BJ (cell line): ENCODE measurements at regions not wholly inside any gene's neighbourhood (a gene's known extent, or its start where the extent isn't known, plus 50 kb on each side); places are given as distances from the start of the nearest gene placed in this dataset.

Experiments
- CTCF ChIA-PET: fragments of 350-600 bp; formaldehyde crosslinking; extraction: SDS; loops from one replicate; lab custom pipeline; 2021; ENCODE audit warnings: antibody characterized with exemption, inconsistent platforms; lab: Yijun Ruan, JAX
- POLR2A ChIA-PET: fragments of 300-600 bp; sonication (Branson Sonifier 250); formaldehyde crosslinking; extraction: SDS; loops from one replicate; lab custom pipeline; 2021; ENCODE audit warnings: antibody characterized with exemption; lab: Charles Lee
- DNase-seq: peaks from one replicate; pipeline ENCODE4 v3.0.0-alpha.2; 2011; ENCODE audit warnings: low read depth
- H3K27me3 ChIP-seq: 2 replicates; pipeline ENCODE4 v1.6.0; 2011; ENCODE audit warnings: low read length; ENCODE audit not compliant: control insufficient read depth, insufficient read depth
- H3K36me3 ChIP-seq: 2 replicates; pipeline ENCODE4 v1.5.1; 2011; ENCODE audit warnings: low read length; ENCODE audit not compliant: control insufficient read depth, insufficient read depth
- H3K4me3 ChIP-seq: 2 replicates; pipeline ENCODE4 v1.5.1; 2011; ENCODE audit warnings: low read depth, mild to moderate bottlenecking, control low read depth, low read length
- TF ChIP-seq, protein P1 (sequence below): IDR thresholded peaks from 2 replicates; pipeline ENCODE4 v1.5.1; 2011; ENCODE audit warnings: low read depth, mild to moderate bottlenecking, control low read depth, inconsistent platforms, low read length, moderate library complexity; ENCODE audit not compliant: insufficient read depth

DNA sequence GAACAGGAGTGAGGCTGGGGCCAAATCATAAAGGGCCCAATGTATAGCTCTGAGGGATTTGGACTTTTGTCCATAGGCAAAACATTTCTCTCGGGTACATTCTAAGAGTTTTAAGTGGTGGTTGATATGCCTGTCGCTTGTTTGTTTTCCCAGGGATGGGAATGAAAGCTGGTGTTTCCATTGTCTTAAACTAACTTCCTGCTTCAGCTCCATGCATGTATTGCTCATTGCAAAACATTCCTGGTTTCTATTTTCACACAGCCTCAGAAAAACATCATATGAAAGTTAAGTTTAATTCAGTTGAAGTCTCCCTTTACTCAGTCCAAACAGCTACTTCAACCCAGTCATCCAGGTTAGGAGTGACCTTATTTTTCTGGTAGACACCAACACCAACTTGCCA lies 235.0 kb downstream of the ACTL7B start:
- ChIA-PET POLR2A (no interaction called here), CTCF (interaction anchor here (0.7 to 1.3 kb wide), 3 partner anchors 9 to 13 kb away, joined by 3 to 4 read pairs (median 3); no protein-coding TSS in a partner anchor)
- Histone ChIP-seq H3K4me3 (no peak overlapping the region), H3K27me3 (no peaks in the 10 kb centered on the region), H3K36me3 (no peaks in the 10 kb centered on the region)
- TF ChIP-seq, protein P1, sequence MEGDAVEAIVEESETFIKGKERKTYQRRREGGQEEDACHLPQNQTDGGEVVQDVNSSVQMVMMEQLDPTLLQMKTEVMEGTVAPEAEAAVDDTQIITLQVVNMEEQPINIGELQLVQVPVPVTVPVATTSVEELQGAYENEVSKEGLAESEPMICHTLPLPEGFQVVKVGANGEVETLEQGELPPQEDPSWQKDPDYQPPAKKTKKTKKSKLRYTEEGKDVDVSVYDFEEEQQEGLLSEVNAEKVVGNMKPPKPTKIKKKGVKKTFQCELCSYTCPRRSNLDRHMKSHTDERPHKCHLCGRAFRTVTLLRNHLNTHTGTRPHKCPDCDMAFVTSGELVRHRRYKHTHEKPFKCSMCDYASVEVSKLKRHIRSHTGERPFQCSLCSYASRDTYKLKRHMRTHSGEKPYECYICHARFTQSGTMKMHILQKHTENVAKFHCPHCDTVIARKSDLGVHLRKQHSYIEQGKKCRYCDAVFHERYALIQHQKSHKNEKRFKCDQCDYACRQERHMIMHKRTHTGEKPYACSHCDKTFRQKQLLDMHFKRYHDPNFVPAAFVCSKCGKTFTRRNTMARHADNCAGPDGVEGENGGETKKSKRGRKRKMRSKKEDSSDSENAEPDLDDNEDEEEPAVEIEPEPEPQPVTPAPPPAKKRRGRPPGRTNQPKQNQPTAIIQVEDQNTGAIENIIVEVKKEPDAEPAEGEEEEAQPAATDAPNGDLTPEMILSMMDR: no peak
- no peak for DNase-seq

DNA sequence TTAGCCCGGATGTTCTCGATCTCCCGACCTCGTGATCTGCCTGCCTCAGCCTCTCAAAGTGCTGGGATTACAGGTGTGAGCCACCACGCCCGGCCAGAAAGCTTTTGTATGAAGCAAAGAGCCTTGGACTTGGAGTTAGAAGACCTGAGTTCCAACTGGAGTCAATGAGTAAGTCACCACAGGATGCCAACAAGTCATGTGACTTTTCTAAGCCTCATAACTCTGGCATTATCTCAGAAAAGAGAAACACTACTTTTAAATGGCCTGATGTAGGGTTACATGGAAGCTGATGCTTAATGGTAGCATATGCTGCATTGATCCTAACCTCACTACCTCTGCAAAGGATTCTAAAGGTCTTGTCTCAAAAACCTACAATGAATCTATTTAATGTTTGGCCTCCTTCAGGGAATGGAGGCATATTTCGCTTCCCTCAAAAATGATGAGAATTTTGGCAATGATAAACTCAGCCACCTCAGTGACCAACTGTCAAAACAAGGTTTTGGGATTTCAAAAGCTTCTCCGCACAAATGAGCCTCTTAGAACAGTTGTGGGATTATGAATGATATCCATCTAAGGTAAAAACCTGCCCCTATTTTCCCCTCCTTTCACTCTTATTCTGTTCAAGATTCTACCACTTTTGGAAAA lies 236.8 kb downstream of the ACTL7B start:
- CTCF ChIA-PET: no interaction called here
- Histone ChIP-seq H3K4me3 (no peak overlapping the region), H3K27me3 (no peaks in the 10 kb centered on the region), H3K36me3 (no peaks in the 10 kb centered on the region)
- TF ChIP-seq, protein P1: no peak
- POLR2A ChIA-PET: no interaction called here
- no peak for DNase-seq

DNA sequence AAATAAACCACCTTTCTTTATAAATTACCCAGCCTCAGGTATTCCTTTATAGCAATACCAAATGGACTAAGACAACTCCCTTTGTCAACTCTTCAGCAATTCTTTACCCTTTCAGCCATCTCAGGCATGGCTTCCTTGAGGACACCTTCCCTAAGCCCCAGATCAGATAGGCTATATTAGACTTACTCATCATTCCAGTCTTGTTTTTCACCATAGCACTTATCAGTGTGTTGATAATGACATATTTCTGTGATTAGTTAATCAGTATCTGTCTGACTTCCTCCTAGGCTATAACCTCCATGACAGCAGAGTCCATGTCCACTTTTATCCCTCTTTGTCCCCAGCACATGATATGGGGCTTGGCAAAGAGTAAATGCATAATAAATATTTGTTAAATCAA lies 238.1 kb downstream of the ACTL7B start:
- Histone ChIP-seq H3K36me3 (no peaks in the 10 kb centered on the region), H3K4me3 (no peak overlapping the region), H3K27me3 (no peaks in the 10 kb centered on the region)
- POLR2A ChIA-PET: no interaction called here
- TF ChIP-seq, protein P1: no peak
- CTCF ChIA-PET: no interaction called here
- DNase-seq: no peak

DNA sequence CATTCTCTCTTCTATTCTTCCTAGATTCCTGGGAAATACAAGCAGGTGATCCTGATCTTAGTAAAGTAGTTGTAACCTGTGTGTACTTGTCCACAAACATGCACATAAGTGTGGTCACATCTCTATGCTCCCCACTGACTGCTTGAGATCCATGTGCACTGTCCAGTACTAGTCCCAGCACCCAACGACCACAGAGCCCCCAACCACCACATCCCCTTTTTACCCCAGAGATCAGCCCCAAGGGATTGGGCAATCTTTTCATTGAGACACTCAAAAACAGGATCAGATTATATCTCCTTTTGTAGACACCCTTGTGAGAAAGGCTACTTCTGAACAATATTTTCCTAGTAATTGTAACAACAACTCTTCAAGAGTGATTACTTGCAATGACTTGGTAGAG lies 240.6 kb downstream of the ACTL7B start:
- DNase-seq: no peak
- Histone ChIP-seq H3K36me3 (no peaks in the 10 kb centered on the region), H3K27me3 (no peaks in the 10 kb centered on the region), H3K4me3 (no peak overlapping the region)
- TF ChIP-seq, protein P1: no peak
- POLR2A ChIA-PET: no interaction called here
- CTCF ChIA-PET: interaction anchor here (1.5 kb wide), 1 partner anchor 11 kb away, joined by 5 read pairs; no protein-coding TSS in a partner anchor

DNA sequence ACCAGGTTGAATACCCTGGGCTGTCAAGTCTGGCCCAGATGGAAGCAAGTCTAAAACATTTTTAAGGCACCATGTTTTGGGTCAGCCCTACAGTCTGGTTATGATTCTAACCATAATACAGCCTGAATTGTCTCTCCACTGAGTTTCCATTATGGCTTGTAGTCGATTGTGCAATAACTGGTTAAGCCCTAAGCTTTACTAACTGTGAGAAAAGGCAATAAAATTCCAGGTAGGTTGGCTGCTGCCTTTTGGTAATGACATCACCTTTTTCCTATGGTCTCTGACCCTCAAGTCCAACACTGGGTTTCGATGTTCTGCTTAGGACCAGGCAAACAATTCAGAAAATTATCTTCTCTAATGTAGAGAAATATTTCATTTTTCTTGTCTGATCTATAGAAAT lies 243.3 kb downstream of the ACTL7B start:
- Histone ChIP-seq H3K36me3 (no peaks in the 10 kb centered on the region), H3K4me3 (no peak overlapping the region), H3K27me3 (no peaks in the 10 kb centered on the region)
- ChIA-PET POLR2A (no interaction called here), CTCF (interaction anchor here (0.8 kb wide), 2 partner anchors 8 to 36 kb away, joined by 3 to 4 read pairs; no protein-coding TSS in a partner anchor)
- no peak for DNase-seq
- TF ChIP-seq, protein P1: no peak
